NCI-H345 treated with DMSO at 0.1 percent for 48 hours (cell line): ENCODE measurements at regions not wholly inside any gene's neighbourhood (a gene's known extent, or its start where the extent isn't known, plus 50 kb on each side); places are given as distances from the start of the nearest gene placed in this dataset.

ENCODE experiments used
- DNase-seq: peaks from one replicate; lab custom pipeline; 2025; ENCODE audit not compliant: unreplicated experiment; lab: John Stamatoyannopoulos, UW

DNA sequence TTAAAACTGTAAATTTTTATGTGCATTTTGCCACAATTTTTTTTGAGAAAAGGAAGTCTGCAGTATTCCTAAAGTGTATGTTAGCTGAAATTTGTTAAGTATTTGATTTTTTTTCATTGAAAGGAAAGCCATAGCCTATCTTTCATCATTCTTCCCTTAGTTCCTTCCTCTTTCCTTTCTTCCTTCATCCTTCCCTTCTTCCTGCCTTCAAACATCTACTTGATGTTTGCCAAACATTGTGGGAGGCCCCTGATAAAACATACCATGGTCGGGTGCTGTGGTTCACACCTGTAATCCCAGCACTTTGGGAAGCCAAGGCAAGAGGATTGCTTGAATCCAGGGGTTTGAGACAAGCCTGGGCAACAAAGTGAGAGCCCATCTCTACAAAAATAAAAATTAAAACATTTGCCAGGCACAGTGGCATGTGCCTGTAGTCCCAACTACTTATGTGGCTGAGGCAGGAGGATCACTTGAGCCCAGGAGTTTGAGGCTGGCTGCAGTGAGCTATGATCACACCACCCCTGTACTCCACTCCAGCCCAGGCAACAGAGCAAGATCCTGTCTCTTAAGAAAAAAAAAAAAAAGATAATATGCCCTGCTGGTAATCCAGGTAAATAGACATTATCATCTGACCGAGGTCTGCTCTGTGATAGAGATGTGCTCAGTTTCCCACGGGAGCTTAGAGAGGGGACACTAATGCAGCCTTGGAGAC is 62.9 kb upstream of the FOXN2 start:
- no peak for DNase-seq

GRCh38 chr2:48253301-48253700 is 61.2 kb upstream of the FOXN2 start:
- no peak for DNase-seq

DNA sequence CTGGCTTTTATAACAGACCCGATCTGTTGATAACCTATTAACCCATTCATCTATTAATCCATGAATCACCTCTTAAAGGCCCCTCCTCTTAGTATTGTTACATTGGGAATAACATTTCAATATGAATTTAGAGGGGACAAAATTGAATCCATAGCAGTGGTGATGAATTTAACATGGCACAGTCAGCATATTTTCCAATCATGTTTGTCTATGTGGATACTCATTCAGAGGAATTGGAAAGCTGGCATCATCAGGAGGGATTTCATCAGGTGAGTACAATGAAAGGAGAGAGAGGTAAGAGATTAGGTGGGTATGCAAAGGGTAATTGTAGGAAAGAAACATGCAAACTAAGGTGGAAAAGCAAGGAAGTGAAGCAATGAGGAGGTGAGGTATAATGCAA is 59.6 kb upstream of the FOXN2 start:
- DNase-seq, result no peak

DNA sequence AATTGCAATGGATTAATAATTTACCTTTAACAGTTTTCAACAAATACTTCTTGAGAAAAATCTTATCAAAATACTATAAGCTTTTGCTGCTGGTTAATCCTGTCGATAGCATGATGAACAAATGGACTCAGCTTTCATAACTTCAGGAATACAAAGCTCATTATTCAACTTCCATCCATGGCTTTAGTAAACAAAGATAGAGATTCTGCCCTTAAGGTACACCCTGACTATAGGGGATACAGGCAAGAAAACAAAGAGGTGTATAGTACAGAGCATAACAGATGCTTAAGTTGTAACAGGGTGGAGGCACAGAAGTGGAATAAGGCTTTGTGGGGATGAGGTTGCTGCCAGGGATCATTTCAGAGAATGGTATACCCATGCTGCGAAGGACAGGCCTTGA is 57.0 kb upstream of the FOXN2 start:
- no peak for DNase-seq

DNA sequence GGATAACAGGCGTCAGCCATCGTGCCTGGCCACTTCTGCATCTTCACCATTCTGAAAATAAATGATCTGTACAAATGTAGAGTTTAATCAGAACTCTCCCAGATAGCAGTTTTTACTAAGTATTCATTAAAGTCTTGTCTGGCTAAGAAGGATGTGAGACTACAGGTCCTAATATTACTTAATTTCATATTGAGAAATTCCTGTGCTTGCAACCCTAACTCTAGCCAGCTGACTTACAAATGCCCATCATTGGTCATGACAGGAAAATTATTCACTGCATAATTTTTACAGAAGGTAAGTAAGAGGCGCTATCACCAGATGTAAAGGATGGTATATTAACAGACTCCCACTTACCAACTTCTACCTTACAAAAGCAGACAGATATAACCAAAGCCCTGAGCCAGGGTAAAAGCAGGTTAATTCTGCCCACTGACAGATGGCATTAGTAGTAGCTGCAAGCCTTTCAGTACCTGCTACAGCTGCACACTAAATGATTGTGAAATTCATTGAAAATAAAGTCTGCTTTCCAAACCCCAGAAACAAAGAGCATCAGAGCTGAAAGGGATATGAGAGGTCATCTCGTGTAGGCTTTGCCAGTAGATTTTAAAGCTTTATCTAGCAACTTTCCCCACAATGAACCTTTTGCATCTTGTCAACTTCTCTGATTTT is 55.9 kb upstream of the FOXN2 start:
- no peak for DNase-seq

- DNase-seq, result no peak
Observed at GRCh38 chr2:48259811-48260210, 54.7 kb upstream of the FOXN2 start.

GRCh38 chr2:48264627-48265026 is 49.9 kb upstream of the FOXN2 start:
- no peak for DNase-seq
